Activated naive CD4-positive, alpha-beta T cell treated with anti-CD3 and anti-CD28 coated beads for 36 hours (primary cell): ENCODE measurements at regions not wholly inside any gene's neighbourhood (a gene's known extent, or its start where the extent isn't known, plus 50 kb on each side); places are given as distances from the start of the nearest gene placed in this dataset.
"Not testable (repeated sequence)": the region's sequence is repeated elsewhere in the genome, so short reads cannot be mapped to it uniquely, and the experiment has no call there.

Experiments
- CTCF ChIA-PET: fragments of 350-600 bp; sonication (Branson Sonifier 250); formaldehyde crosslinking; loops from one replicate; lab custom pipeline; 2021; ENCODE audit warnings: antibody characterized with exemption; lab: Charles Lee
- DNase-seq: peaks from one replicate; pipeline ENCODE4 v3.0.0-alpha.2; 2020
- H3K27ac Mint-ChIP-seq: one replicate; pipeline ENCODE4 v1.8.0; 2021; ENCODE audit warnings: mild to moderate bottlenecking, mixed read lengths
- H3K27me3 Mint-ChIP-seq: one replicate; pipeline ENCODE4 v1.8.0; 2021; ENCODE audit warnings: low read depth, mixed read lengths
- H3K36me3 Mint-ChIP-seq: one replicate; pipeline ENCODE4 v1.8.0; 2021; ENCODE audit warnings: low read depth, mixed read lengths
- H3K4me1 Mint-ChIP-seq: one replicate; pipeline ENCODE4 v1.8.0; 2021; ENCODE audit warnings: low read depth, mixed read lengths
- H3K4me3 Mint-ChIP-seq: one replicate; pipeline ENCODE4 v1.8.0; 2021; ENCODE audit warnings: mild to moderate bottlenecking, moderate library complexity, mixed read lengths
- H3K9me3 Mint-ChIP-seq: one replicate; pipeline ENCODE4 v1.8.0; 2021; ENCODE audit warnings: mixed read lengths
- intact Hi-C: fragments of 100-400 bp; cut with micrococcal nuclease; formaldehyde crosslinking; loops from one replicate; pipeline ENCODE4 v1.15.1; 2023

- no peaks in the 10 kb centered on the region for H3K36me3 Mint-ChIP-seq
- intact Hi-C loops: no loop called here
- H3K4me1 Mint-ChIP-seq: no peaks in the 10 kb centered on the region
- peaks cover 7% of the 10 kb centered on the region for H3K27me3 Mint-ChIP-seq
- no peak for DNase-seq
- H3K4me3 Mint-ChIP-seq: no peak overlapping the region
- no peak overlapping the region for H3K27ac Mint-ChIP-seq
- H3K9me3 Mint-ChIP-seq: no peaks in the 10 kb centered on the region
- CTCF ChIA-PET: interaction anchor here (0.7 kb wide), 1 partner anchor 515 kb away, joined by 3 read pairs; no protein-coding TSS in a partner anchor
These were observed 176.1 kb downstream of the ID4 start for GRCh38 chr6:20013066-20013861.

- H3K36me3 Mint-ChIP-seq: no peaks in the 10 kb centered on the region
- intact Hi-C loops: no loop called here
- no peak overlapping the region for H3K27ac Mint-ChIP-seq
- H3K9me3 Mint-ChIP-seq: no peaks in the 10 kb centered on the region
- H3K4me3 Mint-ChIP-seq: no peak overlapping the region
- no peaks in the 10 kb centered on the region for H3K4me1 Mint-ChIP-seq
- CTCF ChIA-PET: no interaction called here
- H3K27me3 Mint-ChIP-seq: peaks cover 13% of the 10 kb centered on the region
- DNase-seq: no peak
These were observed 177.3 kb downstream of the ID4 start for GRCh38 chr6:20014508-20014907.

GRCh38 chr6:20020526-20020925 is 183.4 kb downstream of the ID4 start:
- CTCF ChIA-PET: no interaction called here
- H3K27me3 Mint-ChIP-seq: peaks cover 26% of the 10 kb centered on the region
- no peak overlapping the region for H3K4me3 Mint-ChIP-seq
- H3K9me3 Mint-ChIP-seq: no peaks in the 10 kb centered on the region
- H3K27ac Mint-ChIP-seq: no peak overlapping the region
- intact Hi-C loops: no loop called here
- no peak for DNase-seq
- H3K36me3 Mint-ChIP-seq: no peaks in the 10 kb centered on the region
- peaks cover 15% of the 10 kb centered on the region for H3K4me1 Mint-ChIP-seq

GRCh38 chr6:20021795-20022194 is 184.6 kb downstream of the ID4 start:
- no peaks in the 10 kb centered on the region for H3K9me3 Mint-ChIP-seq

GRCh38 chr6:20023549-20024315 is 186.6 kb downstream of the ID4 start:
- CTCF ChIA-PET: interaction anchor here (0.7 to 0.8 kb wide), 2 partner anchors 32 to 854 kb away, joined by 3 to 6 read pairs; no protein-coding TSS in a partner anchor
- H3K36me3 Mint-ChIP-seq, intact Hi-C loops, H3K9me3 Mint-ChIP-seq, H3K27ac Mint-ChIP-seq: not testable (repeated sequence)
- Mint-ChIP-seq H3K4me3 (peak overlapping the region; percentile 69), H3K27me3 (peaks cover 42% of the 10 kb centered on the region), H3K4me1 (peaks cover 15% of the 10 kb centered on the region)
- DNase-seq: peak; percentile 34

More at GRCh38 chr6:20021795-20022194, 184.6 kb downstream of the ID4 start:
- intact Hi-C loops: no loop called here
- Mint-ChIP-seq H3K4me3 (no peak overlapping the region), H3K27ac (no peak overlapping the region), H3K36me3 (no peaks in the 10 kb centered on the region), H3K27me3 (peaks cover 31% of the 10 kb centered on the region), H3K4me1 (peaks cover 15% of the 10 kb centered on the region)
- no peak for DNase-seq
- CTCF ChIA-PET: interaction anchor here (0.6 kb wide), 1 partner anchor 1272 kb away, joined by 3 read pairs; no protein-coding TSS in a partner anchor

GRCh38 chr6:20024316-20024673 is 187.1 kb downstream of the ID4 start:
- peaks cover 15% of the 10 kb centered on the region for H3K4me1 Mint-ChIP-seq
- no peaks in the 10 kb centered on the region for H3K36me3 Mint-ChIP-seq
- peak overlapping the region; percentile 69 for H3K4me3 Mint-ChIP-seq
- intact Hi-C loops: no loop called here
- H3K27ac Mint-ChIP-seq: no peak overlapping the region
- H3K27me3 Mint-ChIP-seq: peaks cover 41% of the 10 kb centered on the region
- CTCF ChIA-PET: interaction anchor here (0.7 to 0.8 kb wide), 2 partner anchors 32 to 854 kb away, joined by 3 to 6 read pairs; no protein-coding TSS in a partner anchor
- H3K9me3 Mint-ChIP-seq: no peaks in the 10 kb centered on the region
- DNase-seq: peak; percentile 18

GRCh38 chr6:20024978-20025377 is 187.3 kb downstream of the MBOAT1 start:
- CTCF ChIA-PET: no interaction called here

GRCh38 chr6:20025681-20026080 is 186.6 kb downstream of the MBOAT1 start:
- Mint-ChIP-seq H3K27ac (no peak overlapping the region), H3K36me3 (no peaks in the 10 kb centered on the region), H3K4me1 (peaks cover 15% of the 10 kb centered on the region), H3K4me3 (no peak overlapping the region), H3K9me3 (no peaks in the 10 kb centered on the region), H3K27me3 (peaks cover 41% of the 10 kb centered on the region)
- intact Hi-C loops: no loop called here
- no peak for DNase-seq
- CTCF ChIA-PET: no interaction called here

More at GRCh38 chr6:20024978-20025377, 187.3 kb downstream of the MBOAT1 start:
- H3K4me1 Mint-ChIP-seq: peaks cover 15% of the 10 kb centered on the region
- H3K27me3 Mint-ChIP-seq: peaks cover 43% of the 10 kb centered on the region
- DNase-seq: no peak
- H3K36me3 Mint-ChIP-seq: no peaks in the 10 kb centered on the region
- H3K27ac Mint-ChIP-seq: no peak overlapping the region
- intact Hi-C loops: no loop called here
- H3K9me3 Mint-ChIP-seq: no peaks in the 10 kb centered on the region
- no peak overlapping the region for H3K4me3 Mint-ChIP-seq

- Mint-ChIP-seq H3K9me3 (no peaks in the 10 kb centered on the region), H3K4me1 (peaks cover 15% of the 10 kb centered on the region), H3K36me3 (no peaks in the 10 kb centered on the region), H3K4me3 (no peak overlapping the region), H3K27ac (no peak overlapping the region), H3K27me3 (peaks cover 58% of the 10 kb centered on the region)
- intact Hi-C loops: no loop called here
- CTCF ChIA-PET: interaction anchor here (0.9 kb wide), 1 partner anchor 28 kb away, joined by 3 read pairs; no protein-coding TSS in a partner anchor
- DNase-seq: no peak
These were observed 184.1 kb downstream of the MBOAT1 start for GRCh38 chr6:20028143-20028542.

GRCh38 chr6:20028562-20028961 is 183.7 kb downstream of the MBOAT1 start:
- Mint-ChIP-seq H3K4me3 (no peak overlapping the region), H3K36me3 (no peaks in the 10 kb centered on the region), H3K27me3 (peaks cover 56% of the 10 kb centered on the region), H3K4me1 (peaks cover 14% of the 10 kb centered on the region), H3K9me3 (no peaks in the 10 kb centered on the region), H3K27ac (no peak overlapping the region)
- CTCF ChIA-PET: interaction anchor here (0.9 kb wide), 1 partner anchor 27 kb away, joined by 3 read pairs; no protein-coding TSS in a partner anchor
- intact Hi-C loops: no loop called here
- no peak for DNase-seq

- H3K36me3 Mint-ChIP-seq: no peaks in the 10 kb centered on the region
- H3K27ac Mint-ChIP-seq: no peak overlapping the region
- DNase-seq: no peak
- H3K9me3 Mint-ChIP-seq: no peaks in the 10 kb centered on the region
- H3K27me3 Mint-ChIP-seq: peaks cover 48% of the 10 kb centered on the region
- H3K4me3 Mint-ChIP-seq: no peak overlapping the region
- intact Hi-C loops: no loop called here
- peaks cover under 1% of the 10 kb centered on the region for H3K4me1 Mint-ChIP-seq
- CTCF ChIA-PET: no interaction called here
These were observed 182.3 kb downstream of the MBOAT1 start for GRCh38 chr6:20029979-20030378.

GRCh38 chr6:20031342-20031741 is 180.9 kb downstream of the MBOAT1 start:
- Mint-ChIP-seq H3K27ac (no peak overlapping the region), H3K4me1 (no peaks in the 10 kb centered on the region), H3K27me3 (peaks cover 43% of the 10 kb centered on the region), H3K4me3 (no peak overlapping the region), H3K9me3 (no peaks in the 10 kb centered on the region), H3K36me3 (no peaks in the 10 kb centered on the region)
- no peak for DNase-seq
- intact Hi-C loops: no loop called here
- CTCF ChIA-PET: interaction anchor here (0.5 kb wide), 1 partner anchor 97 kb away, joined by 3 read pairs; no protein-coding TSS in a partner anchor
